ENCODE measurements at regions not wholly inside any gene's neighbourhood (a gene's known extent, or its start where the extent isn't known, plus 50 kb on each side); places are given as distances from the start of the nearest gene placed in this dataset.

GRCh38 chr7:156151658-156152057 lies 339.4 kb upstream of the SHH start:
- intact Hi-C loops (cut with micrococcal nuclease), result no loop called here
- Histone ChIP-seq H3K4me1 (ENCODE audit: control insufficient read depth, extremely low read depth, insufficient read depth, low read length) (no peaks in the 10 kb centered on the region), H3K27me3 (ENCODE audit: control insufficient read depth in 2 of 2, insufficient read depth in 2 of 2, low read length in 2 of 2) (no peaks in the 10 kb centered on the region), H3K36me3 (ENCODE audit: control insufficient read depth in 2 of 2, extremely low read depth in 1 of 2, insufficient read depth in 2 of 2, low read length in 2 of 2) (no peaks in the 10 kb centered on the region), H4K20me1 (replicated peaks; ENCODE audit: control insufficient read depth, extremely low read depth, insufficient read depth, low read length) (no peaks in the 10 kb centered on the region), H3K79me2 (ENCODE audit: control insufficient read depth, insufficient read depth, low read length) (no peaks in the 10 kb centered on the region), H3K4me2 (ENCODE audit: insufficient read depth, low read length) (no peak overlapping the region), H3K27ac (ENCODE audit: insufficient read depth, low read depth, low read length) (no peak overlapping the region), H3K4me3 (replicated peaks in 1 of 3; ENCODE audit: insufficient read depth in 1 of 3, low read depth in 1 of 3, low read length in 3 of 3) (no peak overlapping the region), H3K9me1 (replicated peaks; ENCODE audit: control insufficient read depth, extremely low read depth, insufficient read depth, low read length) (no peaks in the 10 kb centered on the region), H3K9me3 (replicated peaks; ENCODE audit: control insufficient read depth, insufficient read depth, low read length) (peaks cover 1% of the 10 kb centered on the region), H2AFZ (ENCODE audit: low read depth, low read length) (no peak overlapping the region), H3K9ac (replicated peaks; ENCODE audit: extremely low read depth, insufficient read depth, low read length) (no peak overlapping the region)
- BruUV-seq (replicated peaks), result no TSS peak
- ChIA-PET CTCF (no interaction called here), POLR2A (no interaction called here)
- dilution Hi-C loops (cut with MboI; ENCODE audit: extremely low pct_ligation_motif_present, low sequenced_read_pairs), result no loop called here
- no peak for DNase-seq (ENCODE audit: low read depth, low spot score)
- no peak for TF ChIP-seq EZH2 (IDR thresholded peaks at IDR 0.05; ENCODE audit: borderline replicate concordance, low read depth, low read length, severe bottlenecking)
- no peak for TF ChIP-seq MAX (IDR thresholded peaks at IDR 0.05; ENCODE audit: insufficient read depth, insufficient read length)
- TF ChIP-seq CTCF (IDR thresholded peaks at IDR 0.05; ENCODE audit: extremely low read depth in 1 of 2, insufficient read depth in 1 of 2, low read depth in 1 of 2, low read length in 2 of 2), result no peak
- no peak for TF ChIP-seq MYC (IDR thresholded peaks at IDR 0.05; ENCODE audit: low read depth, low read length)
- no peak for TF ChIP-seq JUN (IDR thresholded peaks at IDR 0.05; ENCODE audit: borderline replicate concordance, insufficient read depth, insufficient read length, low read depth)
- TF ChIP-seq GATA2 (IDR thresholded peaks at IDR 0.05; ENCODE audit: insufficient read depth, insufficient read length, low read depth, low read length), result no peak
- TF ChIP-seq FOS (IDR thresholded peaks at IDR 0.05; ENCODE audit: borderline replicate concordance, insufficient read depth, low read length), result no peak
- TF ChIP-seq POLR2AphosphoS5 (IDR thresholded peaks at IDR 0.05; ENCODE audit: insufficient read depth, low read depth, low read length), result no peak
- TF ChIP-seq POLR2A (IDR thresholded peaks at IDR 0.05; ENCODE audit: low read depth, low read length), result no peak
- no peak for FAIRE-seq
